ENCODE measurements at regions not wholly inside any gene's neighbourhood (a gene's known extent, or its start where the extent isn't known, plus 50 kb on each side); places are given as distances from the start of the nearest gene placed in this dataset.

GRCh38 chr9:28981129-28981528 is 1407.8 kb upstream of the C9orf72 start (continued):
- no peak for TF ChIP-seq ZNF276 (CRISPR knock-in tag; IDR thresholded peaks at IDR 0.05; ENCODE audit: low read depth)
- no peak for TF ChIP-seq ZNF549 (CRISPR knock-in tag; IDR thresholded peaks at IDR 0.05)
- TF ChIP-seq NKX3-1 (CRISPR knock-in tag; IDR thresholded peaks at IDR 0.05) = no peak

- FAIRE-seq = no peak
- intact Hi-C loops (cut with micrococcal nuclease; ENCODE audit: unreplicated experiment) (no loop called here), in situ Hi-C loops (cut with HindIII; ENCODE audit: extremely low pct_ligation_motif_present, low pct_unique_long_range_greater_than_20kb) (no loop called here)
- H4K20me1 ChIP-seq (ENCODE audit: insufficient read depth, low read length) = no peaks in the 10 kb centered on the region
- DNase-seq (ENCODE audit: low spot score) = no peak
- no peaks in the 10 kb centered on the region for H3K9me3 ChIP-seq (ENCODE audit: low read length)
- H3K4me1 ChIP-seq (ENCODE audit: insufficient read depth, low read length) = no peaks in the 10 kb centered on the region
- no peak overlapping the region for H3K4me3 ChIP-seq (replicated peaks in 1 of 3; ENCODE audit: insufficient read depth in 1 of 3, low read depth in 2 of 3, low read length in 3 of 3)
- H2AFZ ChIP-seq (ENCODE audit: low read length) = no peak overlapping the region
- H3K4me2 ChIP-seq (ENCODE audit: low read depth, low read length) = no peak overlapping the region
- H3K27me3 ChIP-seq (ENCODE audit: control insufficient read depth in 1 of 2, insufficient read depth in 2 of 2, low read length in 2 of 2) = no peaks in the 10 kb centered on the region
- WGBS (ENCODE audit: low lambda C conversion rate) = 0% methylated on average over 1 of the region's 1 CpG
- no peak overlapping the region for H3K9ac ChIP-seq (ENCODE audit: insufficient read depth, low read depth, low read length)
- H3K27ac ChIP-seq (ENCODE audit: extremely low read length, insufficient read depth, low read length) = no peak overlapping the region
- no TSS peak for BruUV-seq (replicated peaks)
- H3K79me2 ChIP-seq (ENCODE audit: insufficient read depth, low read length) = no peaks in the 10 kb centered on the region
- ChIA-PET CTCF (ENCODE audit: low intra/inter-chr PET ratio, low total read pairs) (no interaction called here), POLR2A (no interaction called here)
- no peaks in the 10 kb centered on the region for H3K36me3 ChIP-seq (replicated peaks in 1 of 2; ENCODE audit: control insufficient read depth in 1 of 2, insufficient read depth in 2 of 2, low read length in 2 of 2)
- no peak for ATAC-seq
- no peak for TF ChIP-seq ZNF703 (CRISPR knock-in tag; IDR thresholded peaks at IDR 0.05; ENCODE audit: borderline replicate concordance)
- no peak for TF ChIP-seq ZSCAN12 (CRISPR knock-in tag; IDR thresholded peaks at IDR 0.05)
- no peak for TF ChIP-seq PRDM10 (CRISPR knock-in tag; IDR thresholded peaks at IDR 0.05; ENCODE audit: low read depth)
- no peak for TF ChIP-seq ZHX1 (CRISPR knock-in tag; IDR thresholded peaks at IDR 0.05; ENCODE audit: low read depth)
- TF ChIP-seq ZC3H13 (CRISPR knock-in tag; IDR thresholded peaks at IDR 0.05) = no peak
- no peak for TF ChIP-seq ARID3A (IDR thresholded peaks at IDR 0.05; ENCODE audit: low read depth, low read length)
- TF ChIP-seq CENPBD1 (CRISPR knock-in tag; IDR thresholded peaks at IDR 0.05; ENCODE audit: borderline replicate concordance, low read depth) = no peak
- TF ChIP-seq ZMYM4 (CRISPR knock-in tag; IDR thresholded peaks at IDR 0.05) = no peak
- no peak for TF ChIP-seq ARID2 (CRISPR knock-in tag; IDR thresholded peaks at IDR 0.05; ENCODE audit: borderline replicate concordance)
Measured at GRCh38 chr9:28981711-28982110, 1408.4 kb upstream of the C9orf72 start.
